Skeletal muscle satellite cell (primary cell): ENCODE measurements at regions not wholly inside any gene's neighbourhood (a gene's known extent, or its start where the extent isn't known, plus 50 kb on each side); places are given as distances from the start of the nearest gene placed in this dataset.

Source experiments
- H3K27me3 ChIP-seq: 2 replicates; pipeline ENCODE4 v1.7.0; 2013; ENCODE audit warnings: low read length; ENCODE audit not compliant: control insufficient read depth, insufficient read depth
- H3K36me3 ChIP-seq: 2 replicates; pipeline ENCODE4 v1.7.0; 2013; ENCODE audit warnings: mild to moderate bottlenecking, control low read depth, low read length; ENCODE audit not compliant: insufficient read depth
- H3K4me1 ChIP-seq: 2 replicates; pipeline ENCODE4 v1.7.0; 2013; ENCODE audit warnings: low read length; ENCODE audit not compliant: control insufficient read depth, insufficient read depth
- H3K4me2 ChIP-seq: 2 replicates; pipeline ENCODE4 v1.7.0; 2013; ENCODE audit warnings: mild to moderate bottlenecking, low read length
- H3K4me3 ChIP-seq: 2 replicates; pipeline ENCODE4 v1.7.0; 2013; ENCODE audit warnings: low read length
- H3K9ac ChIP-seq: 2 replicates; pipeline ENCODE4 v1.7.0; 2013; ENCODE audit warnings: mild to moderate bottlenecking, low read depth, low read length, moderate library complexity
- H3K9me3 ChIP-seq: replicated peaks from 2 replicates; pipeline ENCODE4 v1.7.0; 2013; ENCODE audit warnings: mild to moderate bottlenecking, control low read depth, low read length

DNA sequence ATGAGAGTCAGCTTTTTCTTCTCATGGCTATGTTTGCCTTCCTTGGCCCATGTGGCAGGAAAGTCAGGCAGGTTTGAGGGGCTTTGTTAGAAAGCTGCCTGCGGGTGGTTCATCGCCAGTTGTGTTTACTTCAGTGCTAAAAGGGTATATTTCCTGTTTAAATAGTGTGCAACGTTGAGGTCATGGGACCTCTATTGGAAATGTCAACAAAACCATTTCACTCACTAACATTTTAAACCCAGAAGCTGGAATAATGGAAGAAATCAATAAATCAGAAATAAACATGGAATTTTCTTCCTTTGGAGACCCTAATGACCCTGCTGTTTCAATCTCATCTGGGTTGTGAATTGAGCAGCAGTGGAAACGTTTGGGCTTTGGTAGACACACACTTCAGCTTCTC lies 185.8 kb downstream of the ANKRD50 start:
- no peak overlapping the region for H3K4me3 ChIP-seq
- no peak overlapping the region for H3K9ac ChIP-seq
- H3K9me3 ChIP-seq: no peaks in the 10 kb centered on the region

DNA sequence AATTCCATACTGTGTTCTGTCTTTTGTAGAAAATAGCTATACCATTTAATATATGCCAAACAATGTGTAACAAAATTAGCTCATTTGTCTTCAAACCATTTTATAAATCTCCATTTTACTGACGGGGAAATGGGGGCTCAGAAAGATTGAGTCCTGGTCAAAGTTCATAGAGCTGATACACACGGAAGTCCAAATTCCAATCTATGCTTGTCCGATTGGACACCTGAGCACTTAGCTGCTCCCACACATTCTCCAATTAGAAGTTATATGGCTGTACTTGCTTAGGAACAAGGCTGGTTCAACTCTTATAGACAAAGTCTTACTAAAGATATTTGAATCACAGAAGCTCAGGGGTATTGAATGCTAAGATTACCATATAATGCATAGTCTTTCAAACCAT lies 185.2 kb downstream of the ANKRD50 start:
- Histone ChIP-seq H3K4me3 (no peak overlapping the region), H3K9me3 (no peaks in the 10 kb centered on the region), H3K27me3 (no peaks in the 10 kb centered on the region), H3K36me3 (no peaks in the 10 kb centered on the region), H3K4me2 (no peak overlapping the region), H3K9ac (no peak overlapping the region), H3K4me1 (no peaks in the 10 kb centered on the region)

More for the DNA sequence above, 185.8 kb downstream of the ANKRD50 start:
- H3K27me3 ChIP-seq: no peaks in the 10 kb centered on the region
- H3K4me1 ChIP-seq: no peaks in the 10 kb centered on the region
- H3K4me2 ChIP-seq: no peak overlapping the region
- H3K36me3 ChIP-seq: no peaks in the 10 kb centered on the region

DNA sequence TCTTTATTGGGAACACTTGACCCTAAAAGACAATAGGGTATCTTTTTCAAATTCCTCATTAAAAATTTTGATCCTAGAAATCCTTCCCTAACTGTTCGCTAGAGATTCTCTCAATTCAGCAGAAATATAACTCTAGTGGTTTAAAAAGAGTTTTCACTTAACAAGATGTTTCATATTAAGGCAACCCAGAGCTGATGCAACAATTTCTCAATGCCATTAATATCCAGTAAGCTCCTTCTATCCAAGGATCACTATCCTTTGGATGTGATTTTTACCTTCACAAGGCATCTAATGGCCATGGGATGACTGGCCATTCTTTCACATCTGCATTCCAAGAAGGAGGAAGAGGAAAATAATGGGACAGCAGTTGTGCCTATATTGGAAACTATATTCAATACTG lies 183.4 kb downstream of the ANKRD50 start:
- H3K36me3 ChIP-seq: no peaks in the 10 kb centered on the region
- no peaks in the 10 kb centered on the region for H3K4me1 ChIP-seq
- no peak overlapping the region for H3K4me2 ChIP-seq
- H3K4me3 ChIP-seq: no peak overlapping the region
- H3K9ac ChIP-seq: no peak overlapping the region
- no peaks in the 10 kb centered on the region for H3K9me3 ChIP-seq
- no peaks in the 10 kb centered on the region for H3K27me3 ChIP-seq

DNA sequence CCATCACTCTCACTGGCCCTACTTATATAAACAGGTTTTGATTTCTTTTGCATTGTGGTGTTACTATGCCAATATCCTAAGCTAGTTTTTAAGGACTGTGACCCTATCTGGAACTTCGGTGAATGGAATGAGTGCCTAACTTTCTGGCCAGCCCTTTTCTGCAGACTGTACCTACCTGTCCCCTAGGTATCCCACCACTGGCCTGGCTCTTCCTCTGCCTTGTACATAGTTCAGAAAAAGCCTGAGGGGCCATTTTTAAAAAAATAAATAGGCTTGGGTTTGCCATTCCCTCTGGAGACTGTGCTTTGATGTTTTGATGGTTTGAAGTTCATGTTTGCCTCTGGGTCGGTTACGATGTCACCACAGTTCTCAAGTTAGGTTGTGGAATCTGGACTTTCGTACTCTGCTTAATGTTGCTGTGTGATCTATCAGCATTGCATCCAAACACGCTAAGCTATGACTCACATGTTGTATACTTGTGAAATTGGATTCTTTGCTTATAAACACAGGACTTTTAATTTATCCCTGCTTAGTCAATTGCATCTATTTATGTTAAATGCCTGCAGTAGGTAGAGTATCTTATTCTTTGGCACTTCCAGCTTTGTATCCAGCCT lies 182.0 kb downstream of the ANKRD50 start:
- no peaks in the 10 kb centered on the region for H3K36me3 ChIP-seq
- no peaks in the 10 kb centered on the region for H3K9me3 ChIP-seq
- H3K4me2 ChIP-seq: no peak overlapping the region
- no peaks in the 10 kb centered on the region for H3K27me3 ChIP-seq
- H3K4me1 ChIP-seq: no peaks in the 10 kb centered on the region
- H3K4me3 ChIP-seq: no peak overlapping the region
- H3K9ac ChIP-seq: no peak overlapping the region

DNA sequence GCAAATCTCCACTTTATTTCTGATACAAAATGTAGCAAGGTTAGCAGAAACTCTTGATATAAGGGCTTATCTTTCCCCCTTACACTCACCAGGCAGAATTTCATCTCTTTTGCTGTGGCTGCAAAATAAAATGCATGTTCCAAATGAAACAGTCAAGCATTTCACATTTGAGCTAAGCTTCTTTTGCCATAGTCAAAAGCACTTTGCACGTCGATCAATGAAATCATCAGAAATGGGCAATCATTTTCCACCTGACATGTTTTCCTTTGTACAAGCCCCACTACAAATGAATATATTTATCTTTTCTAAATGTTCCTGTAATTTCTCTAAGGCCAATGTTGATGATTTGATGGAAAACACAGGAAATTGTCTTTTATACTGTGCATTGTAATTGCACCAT lies 178.4 kb downstream of the ANKRD50 start:
- no peak overlapping the region for H3K9ac ChIP-seq
- H3K4me3 ChIP-seq: no peak overlapping the region
- no peaks in the 10 kb centered on the region for H3K27me3 ChIP-seq
- H3K4me2 ChIP-seq: no peak overlapping the region
- H3K4me1 ChIP-seq: no peaks in the 10 kb centered on the region
- no peaks in the 10 kb centered on the region for H3K9me3 ChIP-seq
- no peaks in the 10 kb centered on the region for H3K36me3 ChIP-seq

DNA sequence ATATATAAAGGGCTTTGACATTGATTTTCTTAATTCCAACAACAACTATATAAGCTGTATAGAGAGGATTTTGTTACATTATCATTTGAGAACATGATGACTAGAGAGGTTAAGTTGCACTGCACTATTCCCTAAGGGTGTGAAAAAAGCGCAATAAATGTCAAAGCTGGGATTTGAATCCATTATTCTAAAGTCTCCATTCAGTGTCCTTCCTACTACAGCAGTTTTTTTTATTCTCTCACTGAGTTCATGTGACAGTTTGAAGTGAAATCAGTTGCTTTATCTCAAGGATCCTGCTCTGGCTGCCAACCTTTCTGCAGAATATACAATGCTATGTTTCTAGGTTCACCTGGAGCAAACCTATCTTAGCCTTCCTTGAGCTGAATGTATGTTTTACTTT lies 177.5 kb downstream of the ANKRD50 start:
- no peak overlapping the region for H3K4me3 ChIP-seq
- no peaks in the 10 kb centered on the region for H3K4me1 ChIP-seq
- no peaks in the 10 kb centered on the region for H3K9me3 ChIP-seq
- H3K36me3 ChIP-seq: no peaks in the 10 kb centered on the region
- no peaks in the 10 kb centered on the region for H3K27me3 ChIP-seq
- no peak overlapping the region for H3K4me2 ChIP-seq
- no peak overlapping the region for H3K9ac ChIP-seq

DNA sequence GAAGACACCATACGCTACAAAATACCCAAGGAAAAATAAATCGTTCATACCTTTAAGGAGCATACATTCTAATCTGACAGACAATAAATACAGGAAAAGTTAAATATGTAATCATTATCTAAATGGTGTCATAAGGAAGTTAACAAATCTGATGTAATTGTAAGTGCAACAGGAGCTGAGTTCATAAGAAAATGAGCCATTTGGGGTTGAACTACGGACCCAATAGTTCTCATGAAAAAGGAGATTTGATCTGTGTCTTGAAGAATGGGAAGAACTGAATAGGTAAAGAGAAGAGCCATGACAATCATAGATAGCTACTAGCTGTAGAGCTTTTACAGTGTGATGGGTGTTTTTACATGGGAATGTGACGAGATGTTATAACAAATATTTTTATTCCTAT lies 175.6 kb downstream of the ANKRD50 start:
- H3K4me3 ChIP-seq: no peak overlapping the region
- no peak overlapping the region for H3K4me2 ChIP-seq
- H3K9me3 ChIP-seq: no peaks in the 10 kb centered on the region
- H3K27me3 ChIP-seq: no peaks in the 10 kb centered on the region
- H3K9ac ChIP-seq: no peak overlapping the region
- H3K4me1 ChIP-seq: no peaks in the 10 kb centered on the region
- no peaks in the 10 kb centered on the region for H3K36me3 ChIP-seq

DNA sequence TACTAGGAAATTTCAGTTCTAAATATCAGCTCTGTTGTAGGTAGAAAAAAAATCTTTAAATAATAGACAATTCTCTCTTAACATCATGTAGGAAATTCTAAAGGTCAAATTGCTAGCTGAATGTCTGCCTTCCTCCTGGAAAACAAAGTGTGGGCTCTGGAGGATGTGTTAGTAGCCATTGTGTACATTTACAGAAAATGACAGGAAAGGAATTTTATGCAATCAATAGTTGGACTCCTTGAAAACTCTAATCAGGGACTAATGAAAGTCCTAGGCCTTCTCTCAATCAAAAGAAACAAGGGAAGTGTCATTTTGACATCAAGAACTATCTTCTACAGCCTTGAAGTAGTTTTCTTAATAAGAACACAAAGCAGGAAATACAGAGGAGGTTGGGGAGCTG lies 174.6 kb downstream of the ANKRD50 start:
- Histone ChIP-seq H3K9ac (no peak overlapping the region), H3K4me1 (no peaks in the 10 kb centered on the region), H3K9me3 (no peaks in the 10 kb centered on the region), H3K4me3 (no peak overlapping the region), H3K36me3 (no peaks in the 10 kb centered on the region), H3K4me2 (no peak overlapping the region), H3K27me3 (no peaks in the 10 kb centered on the region)

DNA sequence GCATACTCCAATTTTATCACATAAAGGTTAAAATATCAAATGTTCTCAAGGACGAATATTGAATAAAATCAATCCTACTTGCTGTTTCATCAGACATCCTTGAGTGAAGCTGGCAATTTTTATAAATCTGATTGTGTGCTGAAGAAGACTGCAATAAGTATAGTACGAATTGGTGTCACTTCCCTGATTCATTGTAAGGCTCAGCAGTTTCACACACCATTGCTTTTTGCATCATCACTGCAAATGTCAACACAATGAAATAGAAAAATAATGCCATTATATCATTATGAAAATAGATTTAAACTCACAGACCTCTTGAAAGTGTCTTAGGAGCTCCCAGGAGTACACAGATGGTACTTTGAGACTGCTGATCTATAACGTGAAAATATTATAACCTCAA lies 172.5 kb downstream of the ANKRD50 start:
- H3K27me3 ChIP-seq: no peaks in the 10 kb centered on the region
- H3K9me3 ChIP-seq: no peaks in the 10 kb centered on the region
- no peak overlapping the region for H3K4me2 ChIP-seq
- H3K4me3 ChIP-seq: no peak overlapping the region
- H3K4me1 ChIP-seq: no peaks in the 10 kb centered on the region
- no peaks in the 10 kb centered on the region for H3K36me3 ChIP-seq
- H3K9ac ChIP-seq: no peak overlapping the region

DNA sequence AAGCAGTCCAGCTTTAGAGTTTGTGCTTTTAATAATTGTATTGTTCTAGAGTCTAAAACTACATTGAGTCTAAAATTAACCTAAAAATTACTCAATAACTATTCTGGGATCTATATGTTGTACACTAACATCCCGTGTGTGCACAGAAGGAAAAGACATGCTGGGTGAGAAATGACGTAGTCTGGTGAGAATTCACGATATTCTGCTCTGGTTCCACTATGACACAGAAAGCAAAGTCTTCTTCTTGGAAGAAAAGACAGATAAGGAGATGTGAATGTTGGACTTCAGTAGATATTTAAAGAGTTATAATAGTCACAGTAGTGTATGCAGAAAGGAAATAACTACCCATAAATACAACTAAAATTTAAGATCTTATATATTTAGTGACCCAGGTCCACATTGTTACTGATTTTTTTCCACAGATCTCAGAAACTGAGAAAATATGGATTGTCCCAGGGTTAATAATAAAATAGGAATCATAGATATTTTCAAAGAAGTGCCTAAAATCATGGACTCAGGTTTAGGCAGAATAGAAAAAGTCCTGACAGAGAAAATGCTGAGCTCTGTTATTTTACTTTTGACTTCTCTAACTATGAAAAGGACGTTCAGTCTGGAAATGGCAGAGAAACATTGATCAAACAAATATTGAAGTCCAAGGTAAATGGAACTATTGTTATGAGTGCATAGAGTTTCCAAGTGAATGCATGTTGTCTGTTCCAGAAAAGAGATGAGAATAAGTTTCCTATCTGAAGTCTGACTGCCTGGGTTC lies 170.7 kb downstream of the ANKRD50 start:
- Histone ChIP-seq H3K4me1 (no peaks in the 10 kb centered on the region), H3K27me3 (no peaks in the 10 kb centered on the region), H3K9me3 (no peaks in the 10 kb centered on the region), H3K36me3 (no peaks in the 10 kb centered on the region), H3K4me2 (no peak overlapping the region), H3K9ac (no peak overlapping the region), H3K4me3 (no peak overlapping the region)

DNA sequence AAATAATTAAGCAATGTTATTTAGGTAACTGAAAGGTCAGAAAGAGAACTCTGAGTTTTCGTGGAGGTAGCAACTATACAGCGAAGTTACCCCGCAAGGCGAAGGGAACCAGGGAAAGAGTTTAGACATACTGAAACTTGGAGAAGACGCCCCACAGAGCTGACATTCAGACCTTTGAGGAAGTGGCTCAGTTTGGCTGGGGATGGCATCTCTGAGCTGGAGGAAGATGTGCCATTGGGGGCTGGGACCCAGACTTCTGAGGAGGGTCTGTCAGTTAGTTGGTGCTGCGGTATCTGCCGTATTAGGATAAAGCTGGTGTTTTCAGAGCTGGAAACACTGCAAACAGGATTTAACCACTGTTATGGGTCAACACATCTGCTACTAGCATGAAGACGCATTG lies 156.6 kb downstream of the ANKRD50 start:
- Histone ChIP-seq H3K4me1 (no peaks in the 10 kb centered on the region), H3K27me3 (no peaks in the 10 kb centered on the region), H3K9ac (no peak overlapping the region)

DNA sequence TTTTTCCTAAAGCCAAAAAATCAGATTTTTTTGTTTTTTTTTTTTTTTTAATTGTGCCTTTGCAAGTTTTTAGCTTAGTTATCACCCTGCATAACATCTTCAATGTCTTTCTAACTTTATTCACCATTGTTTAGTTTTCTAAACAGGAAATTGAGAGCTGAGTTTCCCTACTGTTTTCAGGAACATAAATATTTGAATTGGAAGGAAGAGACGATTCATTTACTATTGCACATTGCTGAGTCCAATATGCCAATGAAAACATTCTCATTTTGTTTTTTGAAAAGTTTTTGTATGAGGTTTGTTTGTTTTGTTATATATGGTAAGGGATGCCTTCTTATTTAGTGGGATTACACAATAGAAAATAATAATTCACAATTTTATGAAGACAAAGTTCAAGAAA lies 148.4 kb downstream of the ANKRD50 start:
- Histone ChIP-seq H3K4me3 (no peak overlapping the region), H3K36me3 (no peaks in the 10 kb centered on the region), H3K9ac (no peak overlapping the region), H3K27me3 (no peaks in the 10 kb centered on the region), H3K4me1 (peaks cover 11% of the 10 kb centered on the region), H3K4me2 (no peak overlapping the region), H3K9me3 (no peaks in the 10 kb centered on the region)

More for the DNA sequence above, 156.6 kb downstream of the ANKRD50 start:
- Histone ChIP-seq H3K4me3 (no peak overlapping the region), H3K36me3 (no peaks in the 10 kb centered on the region), H3K9me3 (no peaks in the 10 kb centered on the region), H3K4me2 (no peak overlapping the region)
